IPS DF 19.7 (cell line): ENCODE measurements at regions not wholly inside any gene's neighbourhood (a gene's known extent, or its start where the extent isn't known, plus 50 kb on each side); places are given as distances from the start of the nearest gene placed in this dataset.

Experiments used
- DNase-seq: peaks from one replicate; pipeline ENCODE4 v3.0.0-alpha.2; 2013; ENCODE audit warnings: low read depth, low spot score

DNA sequence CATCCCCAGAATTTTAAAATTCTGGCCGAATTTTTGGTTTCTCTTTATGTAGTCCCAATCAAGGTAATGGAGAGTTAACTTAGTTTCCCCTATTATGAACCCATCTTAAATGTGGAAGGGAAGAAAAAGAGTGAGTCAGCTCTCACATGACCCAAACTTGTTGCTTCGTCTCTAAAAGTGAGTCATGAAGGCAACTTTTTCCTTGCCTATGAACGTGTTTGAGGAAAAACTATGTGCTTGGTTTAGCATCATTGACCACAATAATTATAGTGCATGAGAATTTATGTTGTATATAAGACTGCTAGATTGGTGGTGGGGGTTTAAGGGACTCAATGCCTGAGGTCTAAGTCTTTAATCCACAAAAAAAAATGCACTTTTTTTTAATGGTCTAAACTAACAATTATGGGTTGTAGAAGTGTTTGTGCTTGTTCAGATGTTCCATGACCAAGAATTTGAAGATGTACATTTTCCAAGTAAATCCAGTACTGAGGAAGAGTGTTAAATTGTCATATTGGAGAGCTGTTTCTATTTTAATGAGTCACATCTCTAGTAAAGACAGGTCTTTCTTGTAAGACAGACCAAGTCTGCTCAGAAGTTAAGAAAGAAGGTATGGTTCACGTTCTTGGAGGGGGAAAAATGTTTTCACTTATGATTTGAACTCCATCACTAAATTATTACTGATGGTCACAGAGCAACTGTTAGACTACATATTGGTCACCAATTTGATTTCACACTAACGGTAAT is 409.9 kb upstream of the MARCKS start:
- DNase-seq, result no peak

DNA sequence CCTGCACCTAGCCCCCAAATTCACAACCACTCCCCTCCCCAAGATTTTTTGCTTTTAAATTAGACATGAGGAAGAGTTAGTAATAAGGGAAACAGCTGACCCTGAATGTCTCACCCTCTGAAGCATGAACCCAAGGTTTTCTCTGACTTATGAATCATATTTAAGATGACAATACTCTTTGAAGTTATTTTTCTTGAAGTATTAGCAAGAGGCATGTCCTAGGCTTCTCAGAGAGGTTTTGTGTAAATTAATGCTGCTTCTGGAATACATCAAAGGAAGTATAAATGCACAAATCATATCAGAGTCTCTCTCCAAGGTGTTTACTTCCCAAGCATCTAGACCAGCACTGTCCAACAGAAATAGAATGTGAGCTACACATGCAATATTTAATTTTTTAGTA is 408.1 kb upstream of the MARCKS start:
- no peak for DNase-seq

DNA sequence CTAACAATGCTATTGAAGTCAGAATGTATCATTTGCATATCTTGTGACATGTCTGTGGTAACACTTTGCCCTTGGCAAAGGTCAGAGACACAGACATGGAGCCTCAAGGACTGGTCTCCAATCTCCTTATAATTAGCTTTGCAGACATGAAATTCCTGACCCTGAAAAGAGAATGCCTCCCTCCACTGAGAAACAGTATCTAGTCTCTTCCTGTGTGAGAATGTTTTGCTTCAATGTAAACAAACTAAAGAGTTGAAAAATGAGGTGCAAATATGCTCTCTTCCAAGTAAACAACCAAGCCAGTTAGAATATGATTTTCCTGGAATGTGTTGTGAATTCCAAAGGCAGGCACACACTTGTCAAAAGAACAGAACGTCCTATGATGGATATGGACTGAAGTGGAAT is 407.1 kb upstream of the MARCKS start:
- no peak for DNase-seq

DNA sequence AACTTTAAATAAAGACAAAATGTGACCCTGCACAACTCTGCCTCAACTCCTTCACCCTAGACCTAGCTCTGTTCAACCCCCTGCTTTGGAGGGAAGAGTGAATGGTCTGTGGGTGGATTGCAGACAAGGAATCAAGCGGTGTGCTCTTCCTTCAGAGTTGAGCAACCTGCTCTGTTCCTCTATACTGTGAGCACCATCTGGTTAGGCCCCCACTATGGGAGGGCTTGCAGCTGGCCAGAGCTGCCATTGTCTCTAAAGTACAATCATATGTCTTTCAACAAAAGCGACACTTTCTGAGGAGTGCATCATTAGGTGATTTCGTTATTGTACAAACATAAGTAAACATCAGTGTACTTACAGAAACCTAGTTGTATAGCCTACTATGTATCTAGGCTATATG is 406.1 kb upstream of the MARCKS start:
- no peak for DNase-seq

DNA sequence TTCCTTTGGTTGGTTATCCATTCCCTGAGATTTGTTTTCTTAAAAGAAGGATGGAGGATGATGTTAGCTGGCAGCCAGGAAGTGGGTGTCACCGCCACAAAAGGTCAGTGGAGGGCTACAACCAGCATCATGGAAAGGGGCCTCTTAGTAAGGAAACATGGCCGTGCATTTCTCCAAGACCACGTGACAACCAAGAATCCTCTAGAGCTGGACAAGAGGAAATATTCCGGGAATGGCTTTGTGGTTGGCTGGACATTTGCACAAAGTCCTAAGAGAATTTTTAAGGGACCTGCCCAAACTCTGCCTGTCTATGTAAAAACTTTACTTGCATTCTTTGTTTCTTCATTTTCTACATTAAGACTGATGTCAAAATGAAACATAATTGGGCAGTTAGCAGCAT is 399.9 kb upstream of the MARCKS start:
- DNase-seq, result no peak

DNA sequence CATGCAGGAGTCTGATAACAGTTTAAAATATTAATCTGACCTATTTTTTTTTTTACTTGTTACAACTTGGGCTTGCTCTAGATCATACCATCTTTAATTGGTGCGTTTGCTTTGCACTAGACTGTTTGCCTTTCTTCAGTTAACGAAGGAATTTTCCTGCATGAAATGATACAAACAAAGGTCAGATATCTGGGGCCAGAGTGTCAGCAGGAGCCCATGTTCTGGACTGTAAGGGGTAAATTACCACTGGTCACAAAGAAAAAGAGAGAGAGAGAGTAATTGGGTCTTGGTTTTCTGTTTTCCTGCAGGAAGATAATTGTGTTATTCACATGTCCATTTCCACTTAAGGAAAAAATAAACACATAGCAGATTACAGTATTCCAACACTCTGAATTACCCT is 399.4 kb upstream of the MARCKS start:
- DNase-seq, result no peak

DNA sequence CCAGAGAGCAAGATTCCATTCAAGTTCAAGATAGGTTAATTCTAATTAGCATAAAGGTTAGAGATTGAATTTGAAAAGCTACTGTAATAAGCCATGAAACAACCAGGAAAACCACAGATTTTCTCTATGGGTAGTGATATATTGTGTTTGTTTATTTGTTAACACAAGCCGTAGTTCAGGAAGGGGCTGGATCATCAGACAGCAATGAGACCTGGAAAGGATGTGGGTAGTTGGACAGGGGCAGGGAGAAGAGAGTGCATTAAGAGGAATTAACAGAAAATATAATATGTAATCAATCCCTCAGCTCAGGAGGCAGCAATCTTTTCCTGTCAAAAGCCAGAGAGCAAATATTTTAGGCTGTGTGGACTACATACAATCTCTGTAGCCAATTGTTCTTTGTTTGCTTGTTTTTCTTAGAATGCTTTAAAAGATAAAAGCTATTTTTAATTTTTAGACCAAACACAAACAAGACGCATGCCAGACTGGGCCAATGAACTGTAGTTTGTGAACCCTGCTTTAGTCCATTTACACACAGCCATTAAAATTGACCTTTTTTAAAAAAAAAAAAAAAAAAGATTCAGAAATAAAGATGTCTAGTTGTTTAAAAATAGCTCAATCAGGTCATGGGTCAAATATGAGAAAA is 398.7 kb upstream of the MARCKS start:
- DNase-seq, result no peak

DNA sequence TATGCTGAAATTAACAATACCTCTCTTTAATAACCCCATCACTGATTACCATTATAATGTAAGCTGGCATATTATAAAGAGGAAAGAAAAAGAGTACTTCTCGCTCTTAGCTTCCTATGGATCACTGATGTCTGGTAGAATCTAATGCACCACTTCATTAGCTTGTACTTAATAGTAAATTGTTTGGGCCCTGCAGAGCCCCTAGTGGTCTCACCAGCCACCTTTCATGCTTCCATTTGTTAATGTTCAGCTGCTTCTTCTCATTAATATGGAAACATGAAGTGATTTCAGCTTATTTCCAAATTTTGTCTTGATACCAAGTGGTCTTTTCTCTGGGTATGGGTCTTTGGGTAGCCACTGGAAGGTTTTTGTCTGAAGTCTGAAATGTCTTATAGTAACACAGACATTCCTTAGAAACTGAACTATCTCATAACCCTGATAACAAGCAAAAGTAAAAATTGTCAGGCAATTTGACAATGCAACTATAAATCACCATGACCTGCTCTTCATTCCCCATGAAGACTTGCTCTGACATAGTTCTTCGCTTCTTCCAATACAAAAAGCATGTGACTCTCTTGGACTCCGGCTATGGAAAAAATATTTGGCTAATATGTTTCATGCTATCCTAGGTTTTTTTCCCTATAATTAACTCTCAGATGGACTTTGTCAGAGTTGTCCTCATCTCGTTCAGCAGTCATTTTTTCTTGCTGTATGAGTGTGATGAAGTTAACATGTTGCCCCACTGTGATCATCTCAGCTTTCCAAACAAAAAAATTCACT is 395.8 kb upstream of the MARCKS start:
- DNase-seq, result no peak

DNA sequence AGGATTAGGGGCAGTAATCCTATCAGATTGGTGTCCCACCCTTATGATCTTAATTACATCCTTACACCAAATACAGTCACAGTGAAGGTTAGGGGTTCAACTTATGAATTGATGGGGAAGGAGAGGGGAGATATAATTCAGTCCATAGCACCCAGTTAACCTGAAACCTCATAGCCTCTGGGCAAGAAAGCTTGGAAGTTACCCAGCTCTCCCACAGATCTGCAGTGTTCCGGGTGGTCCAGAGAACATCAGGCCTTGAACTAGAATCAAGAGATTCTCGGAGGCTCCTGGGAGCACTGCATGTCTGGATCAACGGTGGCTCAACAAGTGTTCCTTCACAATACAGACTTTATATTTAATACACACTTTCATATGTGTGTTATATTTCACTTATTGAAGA is 392.6 kb upstream of the MARCKS start:
- no peak for DNase-seq

DNA sequence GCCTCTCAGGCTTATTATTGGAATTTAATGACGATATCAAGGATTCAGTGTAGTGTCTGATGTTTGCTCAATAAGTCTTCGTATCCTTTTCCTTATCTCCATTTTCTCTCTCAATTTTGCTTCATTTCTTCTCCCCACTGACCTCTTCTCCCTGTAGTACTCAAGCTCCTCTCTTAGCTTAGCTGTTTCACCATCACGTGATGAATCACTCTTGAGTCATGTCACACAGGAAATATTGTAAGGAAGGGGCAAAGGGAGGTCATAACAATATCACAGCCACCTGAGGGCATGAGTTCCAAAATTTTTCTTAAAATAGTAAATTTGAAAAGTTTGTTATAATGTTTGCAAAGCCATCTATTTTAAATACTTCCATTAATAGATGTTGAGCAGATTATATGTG is 392.2 kb upstream of the MARCKS start:
- DNase-seq, result no peak

DNA sequence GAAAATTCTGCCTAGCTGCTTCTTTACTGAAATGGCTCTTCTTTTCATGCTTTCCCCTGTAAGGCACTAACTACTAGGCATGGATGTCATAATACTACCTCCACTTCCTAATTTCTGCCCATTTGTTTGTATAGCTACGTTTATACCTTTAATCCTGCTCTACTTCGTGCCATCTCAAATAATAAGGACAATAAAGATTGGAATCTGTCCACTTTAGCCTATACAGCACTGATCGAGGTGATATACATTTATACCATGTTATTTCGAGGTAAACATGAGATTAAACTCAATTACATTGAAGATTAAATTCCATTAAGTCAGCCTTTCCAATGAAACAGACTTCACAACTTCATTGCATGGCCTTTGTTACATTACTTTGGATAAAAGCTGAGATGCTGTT is 390.6 kb upstream of the MARCKS start:
- no peak for DNase-seq

DNA sequence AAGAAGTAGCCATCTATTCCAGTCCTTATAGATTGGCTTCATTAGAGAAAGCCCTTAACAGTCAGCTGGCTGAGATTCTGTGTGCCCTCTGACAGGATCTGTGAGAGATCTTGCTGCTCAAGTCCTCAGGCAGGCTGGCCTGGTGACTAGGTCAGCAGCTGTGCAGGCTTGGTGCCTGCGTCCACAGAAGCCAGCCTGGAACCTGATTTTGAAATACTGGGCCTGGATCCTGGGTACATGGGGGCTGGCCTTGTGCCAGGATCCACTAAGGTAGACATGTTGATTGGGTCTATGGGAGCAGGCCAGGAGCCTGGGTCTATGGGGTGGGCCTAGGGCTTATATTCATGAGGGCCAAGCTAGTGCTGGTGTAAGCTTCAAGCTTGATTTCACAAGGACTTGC is 381.8 kb upstream of the MARCKS start:
- DNase-seq, result no peak

DNA sequence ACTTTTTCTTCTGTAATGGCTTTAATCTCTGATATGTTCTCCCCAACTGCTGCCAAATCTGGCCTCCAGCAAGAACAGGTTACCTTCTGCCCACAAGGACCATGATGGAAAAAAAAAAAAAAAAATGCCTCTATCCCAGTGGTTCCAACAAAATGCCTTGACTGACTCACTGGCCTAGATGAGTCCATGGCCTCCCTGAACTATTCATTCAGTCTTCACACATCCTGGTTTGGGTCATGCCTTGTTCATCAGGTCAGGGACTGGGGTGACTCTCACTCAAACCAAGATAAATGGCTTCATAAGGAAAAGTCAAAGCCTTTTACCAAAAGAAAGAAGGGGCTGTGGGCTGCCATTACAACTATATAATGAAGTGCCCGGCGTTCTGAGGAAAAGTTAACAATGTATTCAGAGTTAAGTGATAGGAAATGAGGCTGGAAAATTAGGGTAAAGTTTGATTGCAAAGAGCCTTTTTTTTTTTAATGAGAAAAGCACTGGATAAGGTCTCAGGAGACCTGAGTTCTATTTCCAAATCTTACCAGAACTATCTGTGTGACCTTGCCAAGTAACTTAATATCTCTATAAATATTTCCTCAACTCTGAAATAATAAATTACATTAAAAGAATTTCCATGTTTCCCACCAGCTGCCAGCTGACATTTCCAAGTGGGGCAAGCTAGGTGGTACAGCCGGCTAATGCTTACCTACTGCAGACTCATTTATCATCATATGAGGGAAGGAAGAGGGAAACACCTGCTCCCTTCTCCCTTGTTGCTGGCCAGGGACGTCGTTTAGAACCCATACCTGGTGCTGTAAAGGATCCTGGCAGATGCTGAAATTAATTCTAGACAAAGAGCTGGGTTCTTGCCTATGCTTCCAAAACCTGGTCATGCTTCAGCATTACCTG is 380.0 kb upstream of the MARCKS start:
- no peak for DNase-seq

DNA sequence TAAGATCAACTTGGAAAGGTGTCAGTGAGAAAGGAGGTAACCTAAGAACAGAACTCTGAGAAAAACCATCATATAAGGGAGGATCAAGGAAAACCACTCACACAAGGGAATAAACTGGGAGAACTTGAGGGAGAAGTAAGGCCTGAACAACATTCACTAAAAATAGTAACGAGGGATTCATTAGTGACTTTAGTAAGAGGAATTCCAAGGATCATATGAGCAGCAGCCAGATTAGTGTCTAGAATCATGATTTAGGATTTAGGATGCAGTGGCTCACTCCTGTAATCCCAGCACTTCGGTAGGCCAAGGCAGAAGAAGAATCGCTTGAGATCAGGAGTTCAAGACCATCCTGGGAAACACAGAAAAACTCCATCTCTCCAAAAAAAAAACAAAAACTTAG is 376.5 kb upstream of the MARCKS start:
- DNase-seq, result no peak

DNA sequence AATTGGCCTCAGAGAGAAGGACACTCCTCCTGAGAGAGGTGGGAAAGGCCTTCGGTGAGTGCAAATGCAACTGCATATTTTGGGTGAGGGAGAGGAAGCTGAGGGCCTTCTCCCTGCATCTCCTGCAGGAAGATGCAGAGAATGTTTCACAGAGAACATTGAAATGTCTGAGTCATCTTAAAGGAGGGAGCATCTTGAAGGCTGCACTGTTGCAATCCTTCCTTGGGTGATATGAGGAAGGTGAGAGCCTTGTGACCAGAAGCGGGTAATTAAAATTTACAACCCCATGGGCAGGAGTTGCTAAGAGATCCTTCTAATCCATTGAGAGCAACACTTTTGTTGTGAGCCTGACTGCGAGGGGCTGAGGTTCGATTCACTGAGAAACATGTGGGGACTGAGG is 375.7 kb upstream of the MARCKS start:
- no peak for DNase-seq

DNA sequence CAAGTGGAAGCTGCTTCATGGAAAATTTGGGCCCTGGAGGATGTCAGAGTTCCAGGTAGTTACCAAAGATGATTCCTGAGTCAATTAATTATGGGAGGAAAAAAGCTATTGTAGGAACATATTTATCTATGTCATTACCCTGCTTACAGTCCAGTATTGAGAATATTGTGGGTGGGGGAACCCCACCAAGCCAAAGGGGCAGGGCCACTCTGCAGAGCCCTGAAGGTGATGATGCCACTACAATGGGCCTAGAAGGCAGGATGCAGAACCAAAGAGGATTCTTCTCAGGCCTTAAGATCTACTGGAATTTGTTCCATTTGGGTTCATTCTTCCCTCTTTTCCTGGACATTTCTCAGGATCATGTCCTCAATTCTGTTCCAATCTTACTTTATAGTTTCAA is 375.2 kb upstream of the MARCKS start:
- DNase-seq, result no peak

DNA sequence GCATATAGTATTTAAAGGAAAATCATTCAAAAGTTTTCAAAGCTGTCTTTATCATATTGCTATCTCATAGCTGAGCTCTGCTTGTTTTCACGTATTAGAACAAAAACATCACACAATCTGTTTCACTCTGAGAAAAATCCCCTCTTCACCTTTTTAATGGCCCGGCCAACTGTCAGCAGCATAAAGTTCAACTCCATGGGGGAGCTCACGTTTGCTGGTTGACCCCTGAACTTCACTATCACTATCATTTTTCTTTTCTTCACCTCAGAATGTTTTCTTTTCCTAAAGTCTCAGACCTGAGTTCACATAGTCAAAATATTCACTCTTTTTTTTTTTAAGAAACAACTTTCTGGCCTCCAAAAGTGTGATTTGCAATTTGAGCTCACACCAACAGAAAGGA is 374.4 kb upstream of the MARCKS start:
- DNase-seq, result no peak

DNA sequence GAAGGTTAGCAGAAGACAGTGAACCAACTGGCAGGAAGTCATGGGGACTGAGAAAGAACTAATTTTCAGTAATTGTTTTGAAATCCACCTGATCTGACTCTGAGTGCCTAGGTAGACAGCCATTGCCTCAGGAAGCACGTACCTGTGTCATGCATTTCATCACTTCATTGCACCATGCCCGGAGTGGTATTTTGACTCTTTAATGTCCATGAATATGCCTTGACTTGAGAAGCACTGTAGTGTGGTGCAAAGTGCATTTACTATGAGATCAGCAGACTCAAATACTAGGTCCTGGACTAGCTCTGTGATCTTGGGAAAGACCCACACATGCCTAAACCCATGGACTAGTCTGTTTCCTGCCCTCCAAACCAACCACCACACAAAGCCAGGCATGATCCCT is 370.9 kb upstream of the MARCKS start:
- DNase-seq, result no peak

DNA sequence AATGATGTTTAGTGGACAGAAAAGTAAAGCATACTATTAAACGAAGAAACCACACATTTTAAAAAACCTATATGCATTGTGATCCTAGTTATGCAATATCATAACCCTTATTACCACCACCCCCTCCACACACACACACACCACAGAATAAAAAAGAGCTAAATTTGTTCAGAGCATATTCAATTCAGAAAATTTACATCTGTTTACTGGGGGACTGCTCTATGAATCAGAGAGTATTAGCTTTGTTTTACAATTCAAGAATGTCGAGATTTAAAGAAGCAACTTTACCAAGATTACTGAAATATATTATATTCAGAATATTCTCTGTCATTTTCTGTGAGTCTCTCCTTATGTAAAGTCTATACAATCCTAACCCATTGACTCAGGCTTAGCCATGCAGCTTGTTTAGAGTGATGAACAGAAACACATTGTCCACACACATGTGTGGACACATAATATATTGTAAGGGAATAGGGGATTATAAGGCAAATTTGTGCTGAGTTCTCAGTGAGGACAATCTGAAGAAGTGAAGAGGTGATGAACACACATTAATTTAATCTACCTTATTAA is 369.6 kb upstream of the MARCKS start:
- no peak for DNase-seq

DNA sequence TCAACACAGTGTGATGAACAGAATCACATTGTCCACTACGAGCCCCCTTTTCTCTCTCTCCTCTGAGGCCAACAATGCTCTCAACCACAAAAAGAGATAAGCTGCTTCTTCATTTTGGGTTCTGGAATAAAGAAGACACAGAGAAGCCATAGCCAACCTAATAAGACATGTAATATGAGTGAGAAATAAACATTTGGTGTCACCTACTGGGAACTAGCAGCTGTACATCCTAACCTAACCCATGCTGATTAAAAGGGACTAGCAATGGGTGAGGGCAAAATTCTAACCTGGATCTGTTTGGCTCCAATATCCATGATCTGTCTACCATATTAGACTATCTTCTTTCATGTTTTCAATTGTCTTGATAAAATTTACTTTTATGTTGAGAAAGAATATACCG is 369.1 kb upstream of the MARCKS start:
- no peak for DNase-seq
